HG03280 (cell line): ENCODE measurements at regions not wholly inside any gene's neighbourhood (a gene's known extent, or its start where the extent isn't known, plus 50 kb on each side); places are given as distances from the start of the nearest gene placed in this dataset.
"Not testable (repeated sequence)": the region's sequence is repeated elsewhere in the genome, so short reads cannot be mapped to it uniquely, and the experiment has no call there.

Source experiments
- ATAC-seq: cut with Tn5 transposase; IDR thresholded peaks from one replicate; pipeline ENCODE4 v1.9.1; 2021; ENCODE audit warnings: mild to moderate bottlenecking, moderate library complexity; ENCODE audit not compliant: unreplicated experiment

DNA sequence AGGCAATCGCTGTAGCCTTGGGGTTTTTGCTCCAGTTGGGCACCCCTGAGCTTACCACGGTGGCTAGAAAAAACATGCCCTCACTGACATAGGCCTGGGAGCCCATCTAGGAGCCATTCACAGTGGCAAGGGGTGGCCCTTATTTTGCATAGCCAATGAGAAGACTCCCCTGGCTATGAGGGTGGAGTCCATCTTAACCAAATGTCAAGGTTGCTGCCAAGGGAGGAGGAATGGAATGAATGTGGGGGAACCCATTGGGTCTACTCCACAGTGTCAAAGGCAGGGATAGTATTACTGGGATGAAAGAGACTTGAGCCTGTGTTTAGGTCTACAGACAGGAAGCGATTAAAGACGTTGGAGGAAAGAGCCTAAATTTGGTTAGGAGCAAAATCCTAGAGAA is 295.7 kb upstream of the PLGLB2 start:
- ATAC-seq: not testable (repeated sequence)

DNA sequence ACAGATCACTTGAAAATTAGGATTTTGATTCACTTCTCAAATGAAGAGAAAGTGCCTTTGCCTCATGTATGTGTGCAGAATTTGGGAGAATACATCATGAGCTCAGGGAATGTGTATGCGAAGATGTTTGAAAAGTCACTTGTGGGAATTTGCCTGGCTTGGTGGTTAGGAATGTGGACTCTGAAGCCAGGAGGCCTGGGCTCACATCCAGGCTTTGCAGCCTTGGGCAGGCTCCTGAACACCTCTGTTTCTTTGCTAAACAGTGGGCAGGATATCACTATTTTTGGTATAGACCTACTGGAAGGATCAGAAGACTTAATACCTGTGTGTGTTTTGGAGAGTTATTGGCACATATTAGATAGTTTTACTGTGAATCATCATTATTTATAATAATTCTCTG is 295.0 kb upstream of the PLGLB2 start:
- not testable (repeated sequence) for ATAC-seq

DNA sequence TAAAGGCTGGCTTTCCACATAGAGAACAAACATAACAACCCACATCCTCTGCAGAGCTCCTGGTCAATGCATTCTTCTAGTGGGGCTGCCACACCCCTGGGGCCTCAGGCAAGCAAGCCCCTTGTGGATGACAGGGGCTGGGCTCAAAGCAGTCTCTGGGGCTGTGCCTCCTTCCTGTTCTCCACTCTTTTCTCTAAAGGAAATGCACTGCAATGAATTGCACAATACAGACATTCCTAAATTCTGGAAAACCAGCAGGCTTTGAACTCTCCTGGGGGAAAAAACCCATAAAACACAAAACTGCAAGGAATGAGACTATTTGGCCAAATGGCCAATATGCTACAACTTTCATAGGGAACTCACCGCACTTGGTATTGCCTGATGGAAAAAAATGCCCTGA is 293.9 kb upstream of the PLGLB2 start:
- ATAC-seq: not testable (repeated sequence)

DNA sequence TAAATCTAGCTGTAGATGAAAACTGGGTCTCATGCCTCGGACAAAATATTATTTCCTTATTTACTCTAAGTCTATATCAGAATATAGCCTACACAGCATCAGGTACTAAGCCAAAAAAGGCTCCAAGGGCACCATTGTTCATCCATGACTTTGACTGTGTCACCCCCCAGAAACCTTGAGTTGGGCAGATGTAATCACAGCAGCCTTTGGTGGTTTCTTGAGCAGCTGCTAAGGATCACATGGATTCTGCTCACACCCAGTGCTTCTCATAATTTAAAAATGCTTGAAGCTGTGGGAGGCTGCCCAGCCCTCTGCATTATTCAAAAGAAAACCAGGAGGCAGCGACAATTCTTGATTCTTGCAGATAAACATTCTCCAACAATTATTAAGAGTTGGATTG is 293.5 kb upstream of the PLGLB2 start:
- ATAC-seq: not testable (repeated sequence)

DNA sequence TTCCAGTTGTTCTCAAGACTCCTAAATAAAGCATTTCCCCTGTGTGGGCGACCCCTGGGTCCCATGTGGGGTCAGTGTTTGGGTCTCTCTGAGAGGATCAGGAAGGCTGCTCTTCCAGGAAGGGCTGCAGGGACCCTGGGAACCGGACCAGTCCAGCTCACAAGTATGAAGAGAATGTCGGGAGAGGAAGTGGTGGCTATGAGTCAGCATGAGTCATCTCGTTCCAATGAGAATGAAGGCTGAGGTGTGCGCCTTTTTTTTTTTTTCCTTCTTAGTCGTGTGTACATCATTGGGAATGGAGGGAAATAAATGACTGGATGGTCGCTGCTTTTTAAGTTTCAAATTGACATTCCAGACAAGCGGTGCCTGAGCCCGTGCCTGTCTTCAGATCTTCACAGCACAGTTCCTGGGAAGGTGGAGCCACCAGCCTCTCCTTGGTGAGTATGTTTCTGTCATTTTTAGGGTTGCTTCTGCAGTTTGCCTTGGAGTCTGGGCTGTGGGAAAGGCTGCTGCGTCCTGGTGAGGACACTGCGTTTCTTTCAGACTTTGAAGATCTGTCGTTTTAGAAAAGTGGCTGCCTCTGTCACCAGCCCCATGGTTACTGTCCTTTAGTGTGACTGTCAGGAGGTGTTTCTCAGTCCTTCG is 292.6 kb upstream of the PLGLB2 start:
- ATAC-seq: peak; percentile 52

GRCh38 chr2:87455854-87456249 is 292.0 kb upstream of the PLGLB2 start:
- peak; percentile 31 for ATAC-seq

DNA sequence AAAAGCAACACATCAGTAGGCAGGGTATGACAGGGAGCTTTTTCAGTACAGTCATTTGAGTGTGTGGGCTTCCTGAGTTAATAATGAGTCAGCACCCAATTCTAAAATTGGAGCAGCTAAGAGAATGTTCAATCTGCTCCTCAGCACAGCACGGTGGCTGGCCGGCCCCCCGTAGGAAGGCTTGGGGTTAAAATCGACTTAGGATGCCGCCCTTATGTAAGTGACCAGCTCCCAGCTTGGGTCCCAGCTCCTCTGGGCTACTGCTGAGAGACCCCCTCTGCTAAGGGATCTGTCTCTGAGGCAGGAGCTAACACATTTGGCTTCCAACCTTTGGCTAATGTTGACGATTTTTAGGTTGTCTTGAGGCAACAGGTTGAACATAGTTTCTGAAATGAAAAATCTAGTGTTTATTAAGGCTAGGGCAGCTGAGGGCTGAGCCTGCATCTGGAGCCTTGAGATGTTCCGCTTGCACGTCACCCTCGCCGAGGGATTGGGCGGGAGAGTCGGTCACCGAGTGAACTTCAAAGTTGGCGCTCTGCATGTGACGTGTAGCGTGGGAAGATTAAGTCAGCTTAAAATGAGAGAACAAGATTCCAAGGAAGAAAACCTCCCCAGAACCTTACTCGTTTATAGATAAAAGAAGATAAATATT is 291.3 kb upstream of the PLGLB2 start:
- peak; percentile 49 for ATAC-seq

- ATAC-seq: not testable (repeated sequence)
These were observed 290.8 kb upstream of the PLGLB2 start for GRCh38 chr2:87457129-87457499.

GRCh38 chr2:87458938-87459337 is 288.9 kb upstream of the PLGLB2 start:
- not testable (repeated sequence) for ATAC-seq

DNA sequence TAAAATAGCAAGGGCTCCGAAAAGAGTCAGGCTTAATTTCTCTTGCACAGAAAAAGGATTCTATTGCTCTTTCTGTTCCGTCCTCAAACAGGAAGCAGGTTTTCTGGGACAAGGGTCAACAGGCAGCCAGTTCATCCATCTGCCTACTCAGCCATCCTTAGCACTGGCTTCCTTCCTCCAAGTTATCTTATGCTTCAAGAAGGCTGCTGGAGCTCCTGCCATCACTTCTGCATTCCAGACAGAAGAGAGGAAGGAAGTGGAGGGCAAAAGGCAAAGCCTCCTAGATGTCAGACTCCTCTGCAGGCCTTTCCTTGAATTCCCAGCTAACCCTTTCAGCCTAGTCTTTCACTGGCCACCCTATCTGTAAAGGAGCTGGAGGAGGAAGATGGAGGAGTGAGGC is 287.8 kb upstream of the PLGLB2 start:
- ATAC-seq: not testable (repeated sequence)

- ATAC-seq: not testable (repeated sequence)
These were observed 287.2 kb upstream of the PLGLB2 start for GRCh38 chr2:87460662-87461061.

DNA sequence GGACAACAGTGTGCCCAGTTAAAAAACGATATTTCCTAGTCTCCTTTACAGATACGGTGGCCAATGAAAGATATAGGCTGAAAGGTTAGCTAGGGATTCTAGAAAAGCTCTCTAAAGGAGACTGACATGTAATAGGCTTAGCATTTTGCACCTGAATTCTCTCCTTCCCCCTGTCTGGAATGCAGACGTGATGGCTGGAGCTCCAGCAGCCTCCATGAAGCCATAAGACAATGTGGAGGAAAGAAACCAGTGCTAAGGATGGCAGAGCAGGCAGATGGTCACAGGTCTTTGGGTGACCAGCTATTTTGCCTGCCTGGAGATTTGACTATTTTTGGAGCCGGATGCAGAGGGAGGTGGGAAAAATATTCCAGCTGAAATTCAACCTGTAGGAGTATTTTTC is 286.2 kb upstream of the PLGLB2 start:
- not testable (repeated sequence) for ATAC-seq

DNA sequence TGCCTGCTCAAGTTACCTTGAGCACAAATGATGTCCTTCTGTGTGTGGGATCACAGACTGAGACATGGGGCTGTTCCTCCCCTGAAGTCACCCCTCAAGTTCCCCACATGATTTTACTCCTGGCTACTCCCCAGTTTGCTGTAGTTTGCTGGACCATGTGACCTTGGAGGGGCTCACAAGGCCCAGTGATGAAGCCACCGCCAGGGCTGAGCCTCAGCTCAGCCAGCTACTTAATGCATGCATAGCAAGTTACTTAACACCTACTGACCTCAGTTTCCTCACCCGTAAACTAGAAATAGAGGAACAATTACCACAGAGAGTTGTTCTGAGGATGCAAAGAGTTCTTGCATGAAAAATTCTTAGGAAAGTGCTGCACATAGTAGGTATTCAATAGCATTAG is 283.7 kb upstream of the PLGLB2 start:
- ATAC-seq: not testable (repeated sequence)

DNA sequence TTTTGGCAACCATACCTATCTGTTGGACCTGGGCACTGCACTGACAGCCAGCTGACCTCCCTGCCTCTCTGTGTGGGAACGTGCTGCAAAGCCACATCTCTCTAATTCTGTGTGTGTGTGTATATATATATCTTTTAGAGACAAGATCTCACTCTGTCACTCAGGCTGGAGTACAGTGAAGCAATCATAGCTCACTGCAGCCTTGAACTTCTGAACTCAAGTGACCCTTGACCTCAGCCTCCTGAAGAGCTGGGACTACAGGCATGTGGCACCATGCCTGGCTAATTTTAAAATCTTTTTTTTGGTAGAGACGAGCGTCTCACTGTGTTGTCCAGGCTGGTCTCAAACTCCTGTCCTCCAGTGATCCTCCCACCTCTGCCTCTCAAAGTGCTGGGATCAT is 282.2 kb upstream of the PLGLB2 start:
- not testable (repeated sequence) for ATAC-seq

GRCh38 chr2:87466591-87467120 is 281.2 kb upstream of the PLGLB2 start:
- peak; percentile 58 for ATAC-seq

DNA sequence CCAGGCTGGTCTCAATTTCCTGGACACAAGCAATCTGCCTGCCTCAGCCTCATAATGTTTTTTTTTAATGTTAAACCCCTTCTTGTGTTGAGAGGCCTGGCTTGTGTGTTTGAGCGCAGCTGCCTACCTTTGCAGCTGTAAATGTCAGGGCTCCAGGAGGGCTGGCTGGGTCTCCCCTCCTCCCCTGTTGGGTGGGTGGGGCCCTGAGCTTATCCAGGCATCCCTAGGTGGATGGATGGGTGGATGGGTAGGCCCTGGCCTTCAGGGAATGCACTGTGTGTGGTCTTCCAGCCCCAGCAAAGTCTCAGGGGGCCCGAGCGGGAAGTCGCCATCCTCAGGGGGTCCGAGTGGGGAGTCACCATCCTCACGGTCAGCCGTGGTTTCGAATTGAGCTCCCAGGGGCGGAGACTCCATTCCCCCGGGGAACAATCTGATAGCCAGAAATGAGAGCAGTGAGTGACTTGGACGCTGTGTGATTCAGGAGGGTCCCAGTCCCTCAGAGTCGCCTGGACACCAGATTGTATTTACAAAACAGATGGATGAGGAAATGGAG is 279.4 kb upstream of the PLGLB2 start:
- not testable (repeated sequence) for ATAC-seq

DNA sequence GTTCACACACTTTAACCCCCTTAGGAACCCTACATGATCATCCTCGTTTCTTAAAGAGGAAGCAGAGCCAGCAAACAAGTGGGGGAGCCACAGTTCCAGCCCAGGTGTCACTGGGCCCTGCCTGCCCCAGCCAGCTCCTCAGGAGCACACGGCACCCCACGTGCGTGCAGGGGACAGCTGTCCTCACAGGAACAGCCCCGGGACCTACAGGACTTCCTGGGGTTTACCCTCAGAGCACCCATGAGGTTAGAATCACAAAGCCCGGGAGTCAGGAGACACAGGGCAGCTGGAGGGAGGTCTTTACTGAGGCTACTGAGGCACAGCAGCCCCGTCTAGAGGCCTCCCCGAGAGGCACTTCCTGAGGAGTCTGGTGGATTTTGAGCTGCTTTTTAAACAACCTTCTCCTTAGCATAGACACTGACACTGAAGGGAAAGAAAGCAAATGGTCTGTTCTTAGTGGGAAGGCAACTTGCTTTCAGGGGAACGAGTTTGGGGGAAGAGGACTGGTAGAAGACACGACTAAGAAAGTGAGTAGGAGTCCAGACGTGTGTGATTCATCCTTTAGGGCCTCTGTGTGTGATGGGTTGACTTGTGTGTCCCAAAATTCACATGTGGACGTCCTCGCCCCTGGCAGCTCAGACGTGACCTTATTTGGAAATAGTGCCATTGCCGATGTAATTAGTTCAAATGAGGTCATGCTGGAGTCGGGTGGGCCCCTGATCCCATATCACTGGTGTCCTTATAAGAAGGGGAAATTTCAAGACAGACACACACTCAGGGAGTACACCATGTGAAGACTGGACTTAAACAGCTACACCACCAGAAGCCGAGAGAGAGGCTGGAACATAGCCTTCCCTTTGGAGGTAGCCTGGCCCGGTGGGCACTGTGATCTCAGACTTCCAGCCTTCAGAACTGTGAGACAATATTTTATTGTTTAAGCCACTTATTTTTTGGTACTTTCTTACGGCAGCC is 278.4 kb upstream of the PLGLB2 start:
- ATAC-seq: peak; percentile 40

- peak; percentile 40 for ATAC-seq
These were observed 277.2 kb upstream of the PLGLB2 start for GRCh38 chr2:87470381-87471380.

DNA sequence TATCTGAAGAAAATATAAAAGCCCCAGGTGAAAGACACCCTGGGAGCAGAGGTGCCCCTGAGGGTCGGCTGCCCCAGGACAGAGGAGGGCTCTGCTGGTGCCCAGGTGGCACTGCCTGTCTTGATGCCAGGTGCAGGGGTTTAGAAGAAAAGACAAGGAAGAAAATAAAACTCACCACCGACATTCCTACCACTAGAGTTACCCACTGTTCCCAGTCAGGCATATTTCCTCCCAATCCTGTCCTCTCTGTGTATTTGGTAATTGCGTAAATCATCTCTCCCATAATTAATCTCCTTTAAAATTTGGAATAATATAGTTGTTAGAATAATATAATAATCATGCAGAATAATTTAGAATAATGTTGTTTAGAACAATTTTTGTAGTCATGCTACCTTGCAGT is 276.4 kb upstream of the PLGLB2 start:
- not testable (repeated sequence) for ATAC-seq
